ENCODE measurements at regions not wholly inside any gene's neighbourhood (a gene's known extent, or its start where the extent isn't known, plus 50 kb on each side); places are given as distances from the start of the nearest gene placed in this dataset.

GRCh38 chr12:77437206-77437605 is 371.8 kb upstream of the E2F7 start:
- TF ChIP-seq SMC3 (IDR thresholded peaks at IDR 0.05; ENCODE audit: low read depth, low read length) (no peak), CTCF (conservative IDR thresholded peaks at IDR 0.05; ENCODE audit: low read depth, low read length) (no peak), BHLHE40 (IDR thresholded peaks at IDR 0.05; ENCODE audit: low read depth, low read length) (no peak), MXI1 (IDR thresholded peaks at IDR 0.05; ENCODE audit: borderline replicate concordance, low read depth, low read length) (no peak), USF2 (IDR thresholded peaks at IDR 0.05; ENCODE audit: low read depth, low read length) (no peak), POLR2A (IDR thresholded peaks at IDR 0.05; ENCODE audit: low read depth, low read length) (no peak), MAFK (IDR thresholded peaks at IDR 0.05; ENCODE audit: low read depth, low read length) (no peak), RAD21 (IDR thresholded peaks at IDR 0.05; ENCODE audit: low read length) (no peak)

Data from IMR-90 (cell line).